ENCODE measurements at regions not wholly inside any gene's neighbourhood (a gene's known extent, or its start where the extent isn't known, plus 50 kb on each side); places are given as distances from the start of the nearest gene placed in this dataset.

- H3K9me3 Mint-ChIP-seq (ENCODE audit: unreplicated experiment): no peaks in the 10 kb centered on the region
- BruUV-seq (replicated peaks): no TSS peak
- no peak for TF ChIP-seq CTCF (IDR thresholded peaks at IDR 0.05; ENCODE audit: insufficient read depth in 1 of 2, low read depth in 1 of 2, low read length in 1 of 2, severe bottlenecking in 1 of 2, unreplicated experiment in 1 of 2)
- Histone ChIP-seq H3K4me3 (ENCODE audit: low read depth, low read length) (no peak overlapping the region), H3K9me3 (no peaks in the 10 kb centered on the region), H3K4me1 (no peaks in the 10 kb centered on the region), H3K27me3 (replicated peaks; ENCODE audit: control insufficient read depth, insufficient read depth, low read length) (no peaks in the 10 kb centered on the region), H3K36me3 (ENCODE audit: control insufficient read depth, insufficient read depth, low read length) (no peaks in the 10 kb centered on the region)
- no peak overlapping the region for H3K4me3 Mint-ChIP-seq (ENCODE audit: unreplicated experiment)
- H3K4me1 Mint-ChIP-seq (ENCODE audit: low read depth, unreplicated experiment): no peaks in the 10 kb centered on the region
- ChIA-PET POLR2A (no interaction called here), CTCF (no interaction called here)
- DNase-seq: no peak
- no peaks in the 10 kb centered on the region for H3K27me3 Mint-ChIP-seq (ENCODE audit: insufficient read depth, unreplicated experiment)
- intact Hi-C loops (cut with micrococcal nuclease; ENCODE audit: unreplicated experiment): no loop called here
- no peaks in the 10 kb centered on the region for H3K36me3 Mint-ChIP-seq (ENCODE audit: insufficient read depth, unreplicated experiment)
- no peak overlapping the region for H3K27ac Mint-ChIP-seq (ENCODE audit: unreplicated experiment)
Observed at GRCh38 chr2:186031229-186031628, 292.6 kb downstream of the FSIP2 start.

- Mint-ChIP-seq H3K9me3 (ENCODE audit: unreplicated experiment) (no peaks in the 10 kb centered on the region), H3K4me1 (ENCODE audit: low read depth, unreplicated experiment) (no peaks in the 10 kb centered on the region), H3K36me3 (ENCODE audit: insufficient read depth, unreplicated experiment) (no peaks in the 10 kb centered on the region), H3K4me3 (ENCODE audit: unreplicated experiment) (no peak overlapping the region), H3K27ac (ENCODE audit: unreplicated experiment) (no peak overlapping the region), H3K27me3 (ENCODE audit: insufficient read depth, unreplicated experiment) (no peaks in the 10 kb centered on the region)
- no TSS peak for BruUV-seq (replicated peaks)
- no peak for DNase-seq
- Histone ChIP-seq H3K27me3 (replicated peaks; ENCODE audit: control insufficient read depth, insufficient read depth, low read length) (no peaks in the 10 kb centered on the region), H3K4me1 (no peaks in the 10 kb centered on the region), H3K4me3 (ENCODE audit: low read depth, low read length) (no peak overlapping the region), H3K9me3 (no peaks in the 10 kb centered on the region), H3K36me3 (ENCODE audit: control insufficient read depth, insufficient read depth, low read length) (no peaks in the 10 kb centered on the region)
- ChIA-PET CTCF (no interaction called here), POLR2A (no interaction called here)
- TF ChIP-seq CTCF (IDR thresholded peaks at IDR 0.05; ENCODE audit: insufficient read depth in 1 of 2, low read depth in 1 of 2, low read length in 1 of 2, severe bottlenecking in 1 of 2, unreplicated experiment in 1 of 2): no peak
- intact Hi-C loops (cut with micrococcal nuclease; ENCODE audit: unreplicated experiment): no loop called here
Observed at GRCh38 chr2:186032102-186032738, 293.6 kb downstream of the FSIP2 start.

- BruUV-seq (replicated peaks): no TSS peak
- no peak overlapping the region for H3K4me3 ChIP-seq (ENCODE audit: low read depth, low read length)
- Mint-ChIP-seq H3K27ac (ENCODE audit: unreplicated experiment) (no peak overlapping the region), H3K4me3 (ENCODE audit: unreplicated experiment) (no peak overlapping the region), H3K4me1 (ENCODE audit: low read depth, unreplicated experiment) (no peaks in the 10 kb centered on the region), H3K27me3 (ENCODE audit: insufficient read depth, unreplicated experiment) (no peaks in the 10 kb centered on the region), H3K36me3 (ENCODE audit: insufficient read depth, unreplicated experiment) (no peaks in the 10 kb centered on the region), H3K9me3 (ENCODE audit: unreplicated experiment) (no peaks in the 10 kb centered on the region)
- no peaks in the 10 kb centered on the region for H3K27me3 ChIP-seq (replicated peaks; ENCODE audit: control insufficient read depth, insufficient read depth, low read length)
- no peak for DNase-seq
- no peaks in the 10 kb centered on the region for H3K36me3 ChIP-seq (ENCODE audit: control insufficient read depth, insufficient read depth, low read length)
- TF ChIP-seq CTCF (IDR thresholded peaks at IDR 0.05; ENCODE audit: insufficient read depth in 1 of 2, low read depth in 1 of 2, low read length in 1 of 2, severe bottlenecking in 1 of 2, unreplicated experiment in 1 of 2): no peak
- CTCF ChIA-PET: no interaction called here
- intact Hi-C loops (cut with micrococcal nuclease; ENCODE audit: unreplicated experiment): no loop called here
- no peaks in the 10 kb centered on the region for H3K4me1 ChIP-seq
- POLR2A ChIA-PET: no interaction called here
- no peaks in the 10 kb centered on the region for H3K9me3 ChIP-seq
Observed at GRCh38 chr2:186032930-186033329, 294.3 kb downstream of the FSIP2 start.
